WTC11 (cell line): ENCODE measurements at regions not wholly inside any gene's neighbourhood (a gene's known extent, or its start where the extent isn't known, plus 50 kb on each side); places are given as distances from the start of the nearest gene placed in this dataset.

Experiments used
- ATAC-seq: fragments of 200-7000 bp; cut with Tn5 transposase; 2 replicates; pipeline ENCODE4 v1.10.0; 2021; ENCODE audit warnings: mild to moderate bottlenecking, moderate library complexity
- CTCF ChIA-PET: fragments of 300-600 bp; sonication (Branson Sonifier 250); formaldehyde crosslinking; loops from one replicate; lab custom pipeline; 2021; ENCODE audit warnings: antibody characterized with exemption; lab: Charles Lee
- POLR2A ChIA-PET: fragments of 350-600 bp; sonication (Branson Sonifier 250); formaldehyde crosslinking; loops from one replicate; lab custom pipeline; 2021; ENCODE audit warnings: antibody characterized with exemption; lab: Charles Lee
- DNase-seq: peaks from one replicate; pipeline ENCODE4 v3.0.0; 2021; ENCODE audit warnings: low spot score
- H3K27ac Mint-ChIP-seq: 2 replicates; pipeline ENCODE4 v1.8.0; 2021; ENCODE audit warnings: mixed read lengths
- H3K27me3 Mint-ChIP-seq: 2 replicates; pipeline ENCODE4 v1.8.0; 2021; ENCODE audit warnings: low read depth, mild to moderate bottlenecking, moderate library complexity, mixed read lengths
- H3K36me3 Mint-ChIP-seq: 2 replicates; pipeline ENCODE4 v1.8.0; 2021; ENCODE audit warnings: mixed read lengths
- H3K4me1 Mint-ChIP-seq: 2 replicates; pipeline ENCODE4 v1.8.0; 2022; ENCODE audit warnings: mixed read lengths
- H3K4me3 Mint-ChIP-seq: 2 replicates; pipeline ENCODE4 v1.8.0; 2021; ENCODE audit warnings: mild to moderate bottlenecking, moderate library complexity, mixed read lengths
- H3K9me3 Mint-ChIP-seq: 2 replicates; pipeline ENCODE4 v1.8.0; 2021; ENCODE audit warnings: mixed read lengths
- AR ChIP-seq: fragments of 250-450 bp; sonication (Bioruptor Pico); IDR thresholded peaks from 2 replicates; pipeline ENCODE4 v1.9.0; 2021; ENCODE audit warnings: mild to moderate bottlenecking
- CREB1 ChIP-seq: sonication (generic); formaldehyde crosslinking; IDR thresholded peaks from 2 replicates; pipeline ENCODE4 v1.8.0; 2023; ENCODE audit warnings: mild to moderate bottlenecking, missing genetic modification reagents
- CREM ChIP-seq: sonication (generic); formaldehyde crosslinking; IDR thresholded peaks from 2 replicates; pipeline ENCODE4 v1.8.1; 2022; ENCODE audit warnings: mild to moderate bottlenecking, missing genetic modification reagents, moderate library complexity
- E2F5 ChIP-seq: sonication (generic); formaldehyde crosslinking; IDR thresholded peaks from 2 replicates; pipeline ENCODE4 v1.8.1; 2022; ENCODE audit warnings: mild to moderate bottlenecking, moderate library complexity, missing genetic modification reagents
- ETV6 ChIP-seq: sonication (generic); formaldehyde crosslinking; IDR thresholded peaks from 2 replicates; pipeline ENCODE4 v1.8.1; 2022; ENCODE audit warnings: mild to moderate bottlenecking, missing genetic modification reagents
- FOXP1 ChIP-seq: sonication (generic); formaldehyde crosslinking; IDR thresholded peaks from 2 replicates; pipeline ENCODE4 v1.8.0; 2022; ENCODE audit warnings: missing genetic modification reagents, mild to moderate bottlenecking, moderate library complexity, borderline replicate concordance
- HMGXB4 ChIP-seq: sonication (generic); formaldehyde crosslinking; IDR thresholded peaks from 2 replicates; pipeline ENCODE4 v1.8.1; 2023; ENCODE audit warnings: mild to moderate bottlenecking, moderate library complexity, missing genetic modification reagents
- IRF1 ChIP-seq: sonication (generic); formaldehyde crosslinking; IDR thresholded peaks from 2 replicates; pipeline ENCODE4 v1.8.0; 2023; ENCODE audit warnings: missing genetic modification reagents
- NR1H2 ChIP-seq: sonication (generic); formaldehyde crosslinking; IDR thresholded peaks from 2 replicates; pipeline ENCODE4 v1.9.0; 2021; ENCODE audit warnings: mild to moderate bottlenecking, moderate library complexity, missing genetic modification reagents
- NR2C2 ChIP-seq: sonication (generic); formaldehyde crosslinking; IDR thresholded peaks from 2 replicates; pipeline ENCODE4 v1.8.0; 2022; ENCODE audit warnings: mild to moderate bottlenecking, missing genetic modification reagents
- SMAD3 ChIP-seq: sonication (generic); formaldehyde crosslinking; IDR thresholded peaks from 2 replicates; pipeline ENCODE4 v1.8.0; 2022; ENCODE audit warnings: missing genetic modification reagents, mild to moderate bottlenecking, borderline replicate concordance
- SMAD4 ChIP-seq: sonication (generic); formaldehyde crosslinking; IDR thresholded peaks from 2 replicates; pipeline ENCODE4 v1.8.0; 2022; ENCODE audit warnings: mild to moderate bottlenecking, missing genetic modification reagents
- TP53 ChIP-seq: sonication (generic); formaldehyde crosslinking; IDR thresholded peaks from 2 replicates; pipeline ENCODE4 v1.8.1; 2023; ENCODE audit warnings: mild to moderate bottlenecking, missing genetic modification reagents
- ZNF396 ChIP-seq: fragments of 250-450 bp; sonication (Bioruptor Pico); IDR thresholded peaks from 2 replicates; pipeline ENCODE4 v1.8.0; 2021; ENCODE audit warnings: mild to moderate bottlenecking, moderate library complexity, borderline replicate concordance
- ZNF425 ChIP-seq: fragments of 250-450 bp; sonication (Bioruptor Pico); conservative IDR thresholded peaks from 2 replicates; pipeline ENCODE4 v1.9.0; 2021; ENCODE audit warnings: mild to moderate bottlenecking
- TF ChIP-seq, protein P1 (sequence below): sonication (generic); formaldehyde crosslinking; IDR thresholded peaks from 2 replicates; pipeline ENCODE4 v1.8.0; 2023; ENCODE audit warnings: mild to moderate bottlenecking, missing genetic modification reagents
- TF ChIP-seq, protein P2 (sequence below): sonication (generic); formaldehyde crosslinking; IDR thresholded peaks from 2 replicates; pipeline ENCODE4 v1.8.1; 2023; ENCODE audit warnings: mild to moderate bottlenecking, missing genetic modification reagents

DNA sequence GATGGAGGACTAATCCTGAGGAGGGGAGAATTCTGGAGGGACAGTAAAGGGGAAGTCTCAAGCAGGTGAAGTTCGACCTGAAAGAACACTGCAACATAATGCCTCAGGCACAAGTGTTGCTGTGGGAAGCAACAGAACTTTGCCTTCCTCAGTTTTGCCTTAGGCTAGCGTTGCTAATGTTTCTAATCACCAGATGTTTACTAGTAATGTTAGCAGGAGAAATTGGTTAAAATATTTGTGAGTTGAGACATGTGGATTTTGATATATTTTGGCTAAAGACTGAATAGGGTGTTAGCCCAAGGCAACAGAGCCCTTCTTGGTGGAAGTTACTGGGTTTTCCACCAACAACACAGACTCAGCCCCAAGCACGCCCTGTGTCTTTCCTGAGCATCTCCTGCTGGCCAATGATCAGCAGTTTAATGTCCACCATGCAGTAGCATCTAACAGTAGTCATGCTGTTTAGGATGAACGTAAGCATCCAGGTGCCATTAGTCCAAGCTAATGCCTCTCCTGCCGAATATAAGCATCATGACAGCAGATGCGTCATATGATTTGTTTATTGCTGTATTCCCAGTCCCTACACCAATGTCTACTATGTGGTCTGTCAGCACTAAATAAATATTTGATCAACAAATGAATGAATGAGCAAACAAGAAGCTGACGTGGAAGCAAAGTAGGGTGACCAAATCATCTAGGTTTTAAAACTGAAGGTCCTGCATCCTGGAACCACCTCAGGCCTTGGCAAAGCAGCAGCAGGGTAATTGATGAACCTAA lies 511.9 kb upstream of the HTR2A start:
- TF ChIP-seq SMAD4 (CRISPR knock-in tag) (no peak), CREB1 (no peak)
- Mint-ChIP-seq H3K36me3 (no peaks in the 10 kb centered on the region), H3K27ac (no peak overlapping the region), H3K27me3 (no peaks in the 10 kb centered on the region), H3K4me1 (peaks cover 16% of the 10 kb centered on the region), H3K9me3 (no peaks in the 10 kb centered on the region), H3K4me3 (no peak overlapping the region)
- DNase-seq (no peak), ATAC-seq (no peak)
- POLR2A ChIA-PET, result no interaction called here
- CTCF ChIA-PET, result no interaction called here

DNA sequence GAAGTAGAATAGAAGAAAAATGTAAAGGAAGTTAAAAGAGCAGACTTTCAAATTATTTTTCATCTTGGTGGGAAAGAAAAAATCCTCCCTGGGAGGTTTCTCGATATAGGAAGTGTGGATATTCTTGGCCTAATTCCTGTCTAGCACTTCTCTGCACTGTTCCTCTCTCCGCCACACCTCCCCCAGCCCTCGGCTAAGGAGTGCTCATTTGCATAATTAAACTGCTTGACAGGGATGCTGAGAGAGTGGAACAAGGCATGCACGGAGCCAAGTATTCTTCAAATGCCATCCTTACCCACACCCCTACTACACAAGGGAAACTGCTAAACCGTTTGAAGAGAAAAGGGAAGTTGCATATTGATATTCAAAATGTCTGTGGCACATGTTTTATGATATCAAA lies 511.0 kb upstream of the HTR2A start:
- H3K27me3 Mint-ChIP-seq, result no peaks in the 10 kb centered on the region
- peak; percentile 62 for ATAC-seq
- POLR2A ChIA-PET, result no interaction called here
- no peak overlapping the region for H3K4me3 Mint-ChIP-seq
- no peaks in the 10 kb centered on the region for H3K36me3 Mint-ChIP-seq
- peaks cover 16% of the 10 kb centered on the region for H3K4me1 Mint-ChIP-seq
- no peak overlapping the region for H3K27ac Mint-ChIP-seq
- TF ChIP-seq ZNF425 (no peak), TP53 (CRISPR knock-in tag) (no peak), NR1H2 (CRISPR knock-in tag) (no peak), ZNF396 (CRISPR knock-in tag) (no peak)
- CTCF ChIA-PET, result no interaction called here
- no peak for DNase-seq
- no peaks in the 10 kb centered on the region for H3K9me3 Mint-ChIP-seq

DNA sequence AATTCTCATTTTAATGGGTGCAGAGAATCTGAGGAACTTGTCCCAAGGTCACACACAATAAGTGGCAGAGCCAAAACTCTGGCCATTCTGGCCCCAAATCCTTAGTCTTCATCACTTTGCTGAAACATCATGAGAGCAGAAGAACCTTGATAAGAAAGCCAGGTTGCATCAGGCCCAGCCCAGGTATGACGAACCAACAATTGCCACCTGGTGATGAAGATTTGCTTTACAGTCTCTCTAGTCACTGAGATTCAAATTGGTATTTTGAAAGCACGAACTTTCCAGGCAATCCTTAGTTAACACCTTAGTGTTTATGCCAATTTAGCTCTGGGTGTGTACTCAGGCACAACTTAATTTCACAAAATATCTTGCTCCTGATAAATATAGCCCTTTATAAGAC lies 502.7 kb upstream of the HTR2A start:
- H3K27ac Mint-ChIP-seq, result no peak overlapping the region
- DNase-seq (no peak), ATAC-seq (no peak)
- CTCF ChIA-PET, result no interaction called here
- POLR2A ChIA-PET, result no interaction called here
- no peaks in the 10 kb centered on the region for H3K9me3 Mint-ChIP-seq
- no peaks in the 10 kb centered on the region for H3K27me3 Mint-ChIP-seq
- no peaks in the 10 kb centered on the region for H3K36me3 Mint-ChIP-seq
- H3K4me1 Mint-ChIP-seq, result peaks cover 10% of the 10 kb centered on the region
- TF ChIP-seq, protein P1, sequence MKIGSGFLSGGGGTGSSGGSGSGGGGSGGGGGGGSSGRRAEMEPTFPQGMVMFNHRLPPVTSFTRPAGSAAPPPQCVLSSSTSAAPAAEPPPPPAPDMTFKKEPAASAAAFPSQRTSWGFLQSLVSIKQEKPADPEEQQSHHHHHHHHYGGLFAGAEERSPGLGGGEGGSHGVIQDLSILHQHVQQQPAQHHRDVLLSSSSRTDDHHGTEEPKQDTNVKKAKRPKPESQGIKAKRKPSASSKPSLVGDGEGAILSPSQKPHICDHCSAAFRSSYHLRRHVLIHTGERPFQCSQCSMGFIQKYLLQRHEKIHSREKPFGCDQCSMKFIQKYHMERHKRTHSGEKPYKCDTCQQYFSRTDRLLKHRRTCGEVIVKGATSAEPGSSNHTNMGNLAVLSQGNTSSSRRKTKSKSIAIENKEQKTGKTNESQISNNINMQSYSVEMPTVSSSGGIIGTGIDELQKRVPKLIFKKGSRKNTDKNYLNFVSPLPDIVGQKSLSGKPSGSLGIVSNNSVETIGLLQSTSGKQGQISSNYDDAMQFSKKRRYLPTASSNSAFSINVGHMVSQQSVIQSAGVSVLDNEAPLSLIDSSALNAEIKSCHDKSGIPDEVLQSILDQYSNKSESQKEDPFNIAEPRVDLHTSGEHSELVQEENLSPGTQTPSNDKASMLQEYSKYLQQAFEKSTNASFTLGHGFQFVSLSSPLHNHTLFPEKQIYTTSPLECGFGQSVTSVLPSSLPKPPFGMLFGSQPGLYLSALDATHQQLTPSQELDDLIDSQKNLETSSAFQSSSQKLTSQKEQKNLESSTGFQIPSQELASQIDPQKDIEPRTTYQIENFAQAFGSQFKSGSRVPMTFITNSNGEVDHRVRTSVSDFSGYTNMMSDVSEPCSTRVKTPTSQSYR, result no peak
- TF ChIP-seq SMAD3 (CRISPR knock-in tag) (no peak), E2F5 (CRISPR knock-in tag) (no peak), IRF1 (CRISPR knock-in tag) (no peak), ETV6 (CRISPR knock-in tag) (no peak), AR (CRISPR knock-in tag) (no peak), FOXP1 (CRISPR knock-in tag) (no peak), CREM (CRISPR knock-in tag) (no peak), NR2C2 (CRISPR knock-in tag) (no peak), SMAD4 (CRISPR knock-in tag) (no peak), HMGXB4 (no peak)
- TF ChIP-seq, protein P2, sequence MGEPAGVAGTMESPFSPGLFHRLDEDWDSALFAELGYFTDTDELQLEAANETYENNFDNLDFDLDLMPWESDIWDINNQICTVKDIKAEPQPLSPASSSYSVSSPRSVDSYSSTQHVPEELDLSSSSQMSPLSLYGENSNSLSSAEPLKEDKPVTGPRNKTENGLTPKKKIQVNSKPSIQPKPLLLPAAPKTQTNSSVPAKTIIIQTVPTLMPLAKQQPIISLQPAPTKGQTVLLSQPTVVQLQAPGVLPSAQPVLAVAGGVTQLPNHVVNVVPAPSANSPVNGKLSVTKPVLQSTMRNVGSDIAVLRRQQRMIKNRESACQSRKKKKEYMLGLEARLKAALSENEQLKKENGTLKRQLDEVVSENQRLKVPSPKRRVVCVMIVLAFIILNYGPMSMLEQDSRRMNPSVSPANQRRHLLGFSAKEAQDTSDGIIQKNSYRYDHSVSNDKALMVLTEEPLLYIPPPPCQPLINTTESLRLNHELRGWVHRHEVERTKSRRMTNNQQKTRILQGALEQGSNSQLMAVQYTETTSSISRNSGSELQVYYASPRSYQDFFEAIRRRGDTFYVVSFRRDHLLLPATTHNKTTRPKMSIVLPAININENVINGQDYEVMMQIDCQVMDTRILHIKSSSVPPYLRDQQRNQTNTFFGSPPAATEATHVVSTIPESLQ (CRISPR knock-in tag), result no peak
- no peak overlapping the region for H3K4me3 Mint-ChIP-seq
